ENCODE measurements at regions not wholly inside any gene's neighbourhood (a gene's known extent, or its start where the extent isn't known, plus 50 kb on each side); places are given as distances from the start of the nearest gene placed in this dataset.

- H3K27ac ChIP-seq (ENCODE audit: control insufficient read depth, insufficient read depth), result no peak overlapping the region
- H3K4me2 ChIP-seq (ENCODE audit: control insufficient read depth, insufficient read depth), result no peak overlapping the region
- ATAC-seq (no peak), DNase-seq (ENCODE audit: low read depth, low spot score) (no peak), FAIRE-seq (no peak)
- no peaks in the 10 kb centered on the region for H3K36me3 ChIP-seq (ENCODE audit: control insufficient read depth in 2 of 2, insufficient read depth in 2 of 2, low read length in 1 of 2)
- no peaks in the 10 kb centered on the region for H3K27me3 ChIP-seq (replicated peaks in 1 of 2; ENCODE audit: control insufficient read depth in 2 of 2, insufficient read depth in 2 of 2, low read length in 1 of 2)
- WGBS (ENCODE audit: insufficient coverage, insufficient replicate concordance, low lambda C conversion rate, missing lambda C conversion rate), result 60% methylated on average over 5 of the region's 5 CpGs
- no peaks in the 10 kb centered on the region for H3K4me1 ChIP-seq (ENCODE audit: control insufficient read depth, insufficient read depth, low read length)
- CTCF ChIA-PET, result no interaction called here
- RAD21 ChIA-PET (ENCODE audit: unreplicated experiment), result no interaction called here
- H3K4me3 ChIP-seq, result no peak overlapping the region
- H3K79me2 ChIP-seq (ENCODE audit: control insufficient read depth, insufficient read depth, low read length), result no peaks in the 10 kb centered on the region
- H3K9ac ChIP-seq (ENCODE audit: control insufficient read depth, insufficient read depth, low read length), result no peak overlapping the region
- no peak overlapping the region for H2AFZ ChIP-seq (ENCODE audit: control insufficient read depth, low read depth, low read length)
- H4K20me1 ChIP-seq (ENCODE audit: control insufficient read depth, insufficient read depth), result no peaks in the 10 kb centered on the region
- SMC1A ChIA-PET (ENCODE audit: uncharacterized antibody, unreplicated experiment), result interaction anchor here (0.6 to 0.7 kb wide), 2 partner anchors 209 to 397 kb away, joined by 3 read pairs; no protein-coding TSS in a partner anchor
- POLR2A ChIA-PET, result interaction anchor here (0.7 kb wide), 1 partner anchor 1356 kb away, joined by 5 read pairs; no protein-coding TSS in a partner anchor
- no TSS peak for BruUV-seq (replicated peaks)
- TF ChIP-seq NFXL1 (IDR thresholded peaks at IDR 0.05; ENCODE audit: borderline replicate concordance), result no peak
- no peak for TF ChIP-seq POLR2A (IDR thresholded peaks at IDR 0.05; ENCODE audit: low read depth, low read length)
- no peaks in the 10 kb centered on the region for H3K9me3 ChIP-seq (replicated peaks; ENCODE audit: control insufficient read depth, insufficient read depth, low read length)
- intact Hi-C loops (cut with micrococcal nuclease; ENCODE audit: unreplicated experiment), result no loop called here
- in situ Hi-C loops (cut with MboI), result no loop called here
Measured at GRCh38 chr6:14439419-14439818, 321.8 kb downstream of the CD83 start.

- Histone ChIP-seq H3K4me3 (no peak overlapping the region), H3K36me3 (ENCODE audit: control insufficient read depth in 2 of 2, insufficient read depth in 2 of 2, low read length in 1 of 2) (no peaks in the 10 kb centered on the region), H3K9me3 (replicated peaks; ENCODE audit: control insufficient read depth, insufficient read depth, low read length) (no peaks in the 10 kb centered on the region), H4K20me1 (ENCODE audit: control insufficient read depth, insufficient read depth) (no peaks in the 10 kb centered on the region), H2AFZ (ENCODE audit: control insufficient read depth, low read depth, low read length) (no peak overlapping the region), H3K4me1 (ENCODE audit: control insufficient read depth, insufficient read depth, low read length) (no peaks in the 10 kb centered on the region), H3K9ac (ENCODE audit: control insufficient read depth, insufficient read depth, low read length) (no peak overlapping the region), H3K27ac (ENCODE audit: control insufficient read depth, insufficient read depth) (no peak overlapping the region), H3K79me2 (ENCODE audit: control insufficient read depth, insufficient read depth, low read length) (no peaks in the 10 kb centered on the region), H3K27me3 (replicated peaks in 1 of 2; ENCODE audit: control insufficient read depth in 2 of 2, insufficient read depth in 2 of 2, low read length in 1 of 2) (no peaks in the 10 kb centered on the region), H3K4me2 (ENCODE audit: control insufficient read depth, insufficient read depth) (no peak overlapping the region)
- BruUV-seq (replicated peaks), result no TSS peak
- RAD21 ChIA-PET (ENCODE audit: unreplicated experiment), result interaction anchor here (0.7 kb wide), 1 partner anchor 394 kb away, joined by 5 read pairs; no protein-coding TSS in a partner anchor
- CTCF ChIA-PET, result no interaction called here
- no peak for ATAC-seq
- FAIRE-seq, result no peak
- WGBS (ENCODE audit: insufficient coverage, insufficient replicate concordance, low lambda C conversion rate, missing lambda C conversion rate), result 53% methylated on average over 4 of the region's 4 CpGs
- POLR2A ChIA-PET, result no interaction called here
- in situ Hi-C loops (cut with MboI), result no loop called here
- DNase-seq (ENCODE audit: low read depth, low spot score), result no peak
- intact Hi-C loops (cut with micrococcal nuclease; ENCODE audit: unreplicated experiment), result no loop called here
- SMC1A ChIA-PET (ENCODE audit: uncharacterized antibody, unreplicated experiment), result no interaction called here
- no peak for TF ChIP-seq KDM1A (IDR thresholded peaks at IDR 0.05; ENCODE audit: borderline replicate concordance)
- TF ChIP-seq NFYA (IDR thresholded peaks at IDR 0.05; ENCODE audit: borderline replicate concordance, low read depth, low read length), result no peak
- TF ChIP-seq FOXK2 (IDR thresholded peaks at IDR 0.05), result no peak
- no peak for TF ChIP-seq BCL11A (IDR thresholded peaks at IDR 0.05; ENCODE audit: low read depth, low read length)
- no peak for TF ChIP-seq E2F4 (IDR thresholded peaks at IDR 0.05; ENCODE audit: low read depth, low read length)
- no peak for TF ChIP-seq ZNF687 (IDR thresholded peaks at IDR 0.05)
- no peak for TF ChIP-seq POLR2AphosphoS2 (IDR thresholded peaks at IDR 0.05; ENCODE audit: low read depth, low read length)
- no peak for TF ChIP-seq FOS (IDR thresholded peaks at IDR 0.05; ENCODE audit: borderline replicate concordance, extremely low read depth, insufficient read length)
- TF ChIP-seq STAT3 (IDR thresholded peaks at IDR 0.05; ENCODE audit: low read depth, low read length), result no peak
- no peak for TF ChIP-seq DPF2 (IDR thresholded peaks at IDR 0.05)
Measured at GRCh38 chr6:14440215-14440910, 322.8 kb downstream of the CD83 start.

All from GM12878 (cell line).